IMR-90 (cell line): ENCODE measurements at regions not wholly inside any gene's neighbourhood (a gene's known extent, or its start where the extent isn't known, plus 50 kb on each side); places are given as distances from the start of the nearest gene placed in this dataset.
"Not testable (repeated sequence)": the region's sequence is repeated elsewhere in the genome, so short reads cannot be mapped to it uniquely, and the experiment has no call there.

Experiments
- CEBPB ChIP-seq: IDR thresholded peaks from 2 replicates; pipeline ENCODE4 v1.6.1; 2012; ENCODE audit warnings: low read depth, low read length, improper control_type of control experiment
- CTCF ChIP-seq: conservative IDR thresholded peaks from 2 replicates; pipeline ENCODE4 v1.5.1; 2012; ENCODE audit warnings: mild to moderate bottlenecking, low read depth, low read length, improper control_type of control experiment
- ELK1 ChIP-seq: fragments of 150-350 bp; IDR thresholded peaks from 2 replicates; pipeline ENCODE4 v1.6.1; 2016; ENCODE audit warnings: low read depth, mild to moderate bottlenecking, low read length, moderate library complexity, borderline replicate concordance
- MAFK ChIP-seq: IDR thresholded peaks from 2 replicates; pipeline ENCODE4 v1.6.1; 2012; ENCODE audit warnings: low read depth, low read length, improper control_type of control experiment
- MAZ ChIP-seq: IDR thresholded peaks from 2 replicates; pipeline ENCODE4 v1.6.1; 2012; ENCODE audit warnings: low read depth, mild to moderate bottlenecking, low read length, improper control_type of control experiment, moderate library complexity, borderline replicate concordance

- TF ChIP-seq CTCF, MAFK, MAZ, CEBPB, ELK1: not testable (repeated sequence)
Observed at GRCh38 chr18:1521588-1522248, 617.0 kb downstream of the ADCYAP1 start.
